ENCODE measurements at regions not wholly inside any gene's neighbourhood (a gene's known extent, or its start where the extent isn't known, plus 50 kb on each side); places are given as distances from the start of the nearest gene placed in this dataset.

DNA sequence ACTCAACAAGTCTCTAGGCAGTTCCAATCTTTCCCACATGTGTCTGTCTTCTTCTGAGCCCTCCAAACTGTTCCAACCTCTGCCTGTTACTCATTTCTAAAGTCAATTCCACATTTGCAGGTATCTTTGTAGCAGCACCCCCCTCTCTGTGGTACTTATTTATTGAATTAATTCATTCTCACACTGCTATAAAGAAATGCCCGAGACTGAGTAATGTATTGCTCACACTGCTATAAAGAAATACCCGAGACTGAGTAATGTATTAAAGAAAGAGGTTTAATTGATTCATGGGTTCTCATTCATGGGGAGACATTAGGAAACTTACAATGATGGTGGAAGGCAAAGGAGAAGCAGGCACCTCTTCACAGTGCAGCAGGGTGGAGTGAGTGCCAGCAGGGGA lies 1413.8 kb downstream of the SI start:
- ATAC-seq (ENCODE audit: insufficient read depth, low FRiP score): no peak
- WGBS, 2 donors: 85 to 87% methylated on average over 2 of the region's 2 CpGs
- H3K36me3 ChIP-seq (ENCODE audit: control insufficient read depth in 4 of 4, insufficient read depth in 4 of 4, low read length in 4 of 4): no peaks in the 10 kb centered on the region
- H3K9ac ChIP-seq (ENCODE audit: insufficient read depth in 1 of 2, low read length in 2 of 2): no peak overlapping the region
- no peaks in the 10 kb centered on the region for H3K27me3 ChIP-seq (ENCODE audit: control insufficient read depth in 3 of 3, insufficient read depth in 3 of 3, low read length in 2 of 3)
- TF ChIP-seq, protein P1, sequence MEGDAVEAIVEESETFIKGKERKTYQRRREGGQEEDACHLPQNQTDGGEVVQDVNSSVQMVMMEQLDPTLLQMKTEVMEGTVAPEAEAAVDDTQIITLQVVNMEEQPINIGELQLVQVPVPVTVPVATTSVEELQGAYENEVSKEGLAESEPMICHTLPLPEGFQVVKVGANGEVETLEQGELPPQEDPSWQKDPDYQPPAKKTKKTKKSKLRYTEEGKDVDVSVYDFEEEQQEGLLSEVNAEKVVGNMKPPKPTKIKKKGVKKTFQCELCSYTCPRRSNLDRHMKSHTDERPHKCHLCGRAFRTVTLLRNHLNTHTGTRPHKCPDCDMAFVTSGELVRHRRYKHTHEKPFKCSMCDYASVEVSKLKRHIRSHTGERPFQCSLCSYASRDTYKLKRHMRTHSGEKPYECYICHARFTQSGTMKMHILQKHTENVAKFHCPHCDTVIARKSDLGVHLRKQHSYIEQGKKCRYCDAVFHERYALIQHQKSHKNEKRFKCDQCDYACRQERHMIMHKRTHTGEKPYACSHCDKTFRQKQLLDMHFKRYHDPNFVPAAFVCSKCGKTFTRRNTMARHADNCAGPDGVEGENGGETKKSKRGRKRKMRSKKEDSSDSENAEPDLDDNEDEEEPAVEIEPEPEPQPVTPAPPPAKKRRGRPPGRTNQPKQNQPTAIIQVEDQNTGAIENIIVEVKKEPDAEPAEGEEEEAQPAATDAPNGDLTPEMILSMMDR (IDR thresholded peaks at IDR 0.05; ENCODE audit: control extremely low read depth, extremely low read depth): no peak
- DNase-seq: no peak
- no peaks in the 10 kb centered on the region for H3K4me1 ChIP-seq (ENCODE audit: control insufficient read depth in 5 of 5, insufficient read depth in 5 of 5, low read length in 5 of 5)
- no peak overlapping the region for H3K27ac ChIP-seq (ENCODE audit: low read depth in 1 of 2, low read length in 1 of 2)
- no peaks in the 10 kb centered on the region for H3K9me3 ChIP-seq (ENCODE audit: control insufficient read depth in 4 of 4, insufficient read depth in 3 of 4, low read length in 3 of 4)
- no peak overlapping the region for H3K4me3 ChIP-seq

DNA sequence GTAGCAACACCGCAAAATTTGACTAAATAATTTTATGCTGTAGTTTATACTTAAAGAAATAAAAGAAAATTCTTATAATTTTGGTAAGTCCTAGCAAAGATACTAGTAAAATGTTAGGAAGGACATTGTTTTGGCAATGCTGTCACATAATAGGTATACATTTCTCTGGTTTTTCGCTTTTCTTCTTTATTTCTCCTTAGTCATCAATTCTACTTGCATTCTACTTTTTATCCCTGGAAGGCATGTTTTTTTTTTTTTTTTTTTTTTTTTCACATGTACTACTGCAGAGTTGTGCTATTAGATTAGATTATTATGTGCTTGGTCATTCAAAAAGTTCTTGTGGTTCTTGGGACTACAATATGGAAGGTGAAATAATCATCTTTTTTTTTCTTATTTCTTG lies 1421.2 kb downstream of the SI start:
- Histone ChIP-seq H3K27me3 (ENCODE audit: control insufficient read depth in 3 of 3, insufficient read depth in 3 of 3, low read length in 2 of 3) (no peaks in the 10 kb centered on the region), H3K4me1 (ENCODE audit: control insufficient read depth in 5 of 5, insufficient read depth in 5 of 5, low read length in 5 of 5) (no peaks in the 10 kb centered on the region), H3K9me3 (ENCODE audit: control insufficient read depth in 4 of 4, insufficient read depth in 3 of 4, low read length in 3 of 4) (peaks cover 0 to 6% (median 0%) of the 10 kb centered on the region in 4 donors), H3K36me3 (ENCODE audit: control insufficient read depth in 4 of 4, insufficient read depth in 4 of 4, low read length in 4 of 4) (no peaks in the 10 kb centered on the region), H3K27ac (ENCODE audit: low read depth in 1 of 2, low read length in 1 of 2) (no peak overlapping the region), H3K4me3 (no peak overlapping the region), H3K9ac (ENCODE audit: insufficient read depth in 1 of 2, low read length in 2 of 2) (no peak overlapping the region)
- ATAC-seq (ENCODE audit: insufficient read depth, low FRiP score) (no peak), DNase-seq (no peak)
- 93 to 95% methylated on average over 2 of the region's 2 CpGs for WGBS, 2 donors
- TF ChIP-seq, protein P1 (IDR thresholded peaks at IDR 0.05; ENCODE audit: control extremely low read depth, extremely low read depth): no peak

DNA sequence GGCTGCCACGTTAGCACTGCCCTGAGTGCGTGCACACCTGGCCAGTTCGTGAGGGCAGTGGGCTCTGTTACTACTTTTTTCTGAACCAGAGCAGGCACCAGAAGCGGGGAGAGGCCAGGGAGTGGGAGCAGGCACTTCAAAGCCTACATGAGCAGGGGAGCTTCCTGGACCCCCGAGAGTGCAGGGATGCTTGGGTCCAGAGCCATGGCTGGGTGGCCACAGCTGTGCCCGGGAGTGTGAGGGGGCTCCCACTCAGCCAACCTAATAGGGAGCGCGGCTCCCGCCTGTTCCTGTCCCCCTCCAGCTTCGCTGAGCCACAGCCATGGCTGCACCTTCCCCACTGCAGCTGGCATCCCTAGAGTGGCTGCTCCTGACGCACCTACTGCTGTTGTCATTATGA lies 1423.3 kb downstream of the SI start:
- Histone ChIP-seq H3K27ac (ENCODE audit: low read depth in 1 of 2, low read length in 1 of 2) (no peak overlapping the region), H3K36me3 (ENCODE audit: control insufficient read depth in 4 of 4, insufficient read depth in 4 of 4, low read length in 4 of 4) (no peaks in the 10 kb centered on the region), H3K4me3 (no peak overlapping the region), H3K27me3 (ENCODE audit: control insufficient read depth in 3 of 3, insufficient read depth in 3 of 3, low read length in 2 of 3) (no peaks in the 10 kb centered on the region), H3K9me3 (ENCODE audit: control insufficient read depth in 4 of 4, insufficient read depth in 3 of 4, low read length in 3 of 4) (peaks cover 0 to 6% (median 0%) of the 10 kb centered on the region in 4 donors), H3K4me1 (ENCODE audit: control insufficient read depth in 5 of 5, insufficient read depth in 5 of 5, low read length in 5 of 5) (no peaks in the 10 kb centered on the region), H3K9ac (ENCODE audit: insufficient read depth in 1 of 2, low read length in 2 of 2) (no peak overlapping the region)
- ATAC-seq (ENCODE audit: insufficient read depth, low FRiP score): no peak
- DNase-seq: no peak
- TF ChIP-seq, protein P1 (IDR thresholded peaks at IDR 0.05; ENCODE audit: control extremely low read depth, extremely low read depth): no peak
- WGBS, 2 donors: 91 to 93% methylated on average over 11 of the region's 11 CpGs

DNA sequence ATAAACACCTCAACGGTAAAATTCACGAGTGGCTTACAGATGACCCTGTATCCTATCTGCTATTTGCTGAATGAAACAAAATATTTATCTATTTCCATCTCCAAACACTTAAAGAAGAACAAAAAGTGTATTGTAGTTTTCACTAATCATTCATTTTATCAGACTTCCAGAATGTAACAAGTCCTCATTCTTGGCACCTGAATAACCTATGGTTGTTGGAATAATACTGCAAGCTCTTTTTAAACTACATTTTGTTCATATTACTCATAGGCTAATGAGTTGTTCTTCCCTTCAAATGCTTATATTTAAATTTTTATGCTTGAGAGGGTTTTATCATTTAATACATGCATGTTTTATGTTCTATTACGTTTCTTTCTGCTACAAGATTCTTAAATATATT lies 1434.1 kb downstream of the SI start:
- ATAC-seq (ENCODE audit: insufficient read depth, low FRiP score) (no peak), DNase-seq (no peak)
- 35 to 49% methylated on average over 3 of the region's 3 CpGs for WGBS, 2 donors
- no peak overlapping the region for H3K4me3 ChIP-seq
- H3K27ac ChIP-seq (ENCODE audit: low read depth in 1 of 2, low read length in 1 of 2): no peak overlapping the region
- H3K36me3 ChIP-seq (ENCODE audit: control insufficient read depth in 4 of 4, insufficient read depth in 4 of 4, low read length in 4 of 4): no peaks in the 10 kb centered on the region
- H3K4me1 ChIP-seq (ENCODE audit: control insufficient read depth in 5 of 5, insufficient read depth in 5 of 5, low read length in 5 of 5): no peaks in the 10 kb centered on the region
- TF ChIP-seq, protein P1 (IDR thresholded peaks at IDR 0.05; ENCODE audit: control extremely low read depth, extremely low read depth): no peak
- H3K9ac ChIP-seq (ENCODE audit: insufficient read depth in 1 of 2, low read length in 2 of 2): no peak overlapping the region
- no peaks in the 10 kb centered on the region for H3K9me3 ChIP-seq (ENCODE audit: control insufficient read depth in 4 of 4, insufficient read depth in 3 of 4, low read length in 3 of 4)
- no peaks in the 10 kb centered on the region for H3K27me3 ChIP-seq (ENCODE audit: control insufficient read depth in 3 of 3, insufficient read depth in 3 of 3, low read length in 2 of 3)

Data from lung (tissue), 11 donors.